ENCODE measurements at regions not wholly inside any gene's neighbourhood (a gene's known extent, or its start where the extent isn't known, plus 50 kb on each side); places are given as distances from the start of the nearest gene placed in this dataset.
"Not testable (repeated sequence)": the region's sequence is repeated elsewhere in the genome, so short reads cannot be mapped to it uniquely, and the experiment has no call there.

- DNase-seq (ENCODE audit: extremely low read depth in 1 of 4, low spot score in 3 of 4); H3K79me2 ChIP-seq (ENCODE audit: control insufficient read depth, insufficient read depth, low read length); BruUV-seq (replicated peaks); in situ Hi-C loops (cut with MboI); H4K20me1 ChIP-seq (replicated peaks; ENCODE audit: control insufficient read depth, insufficient read depth, low read length); H3K27me3 ChIP-seq (ENCODE audit: control insufficient read depth in 2 of 2, insufficient read depth in 2 of 2, low read length in 2 of 2); H3K36me3 ChIP-seq (ENCODE audit: control insufficient read depth, insufficient read depth, low read length); H3K4me3 ChIP-seq; H3K27ac ChIP-seq (ENCODE audit: extremely low read depth, low read depth, low read length); H3K9ac ChIP-seq (ENCODE audit: insufficient read depth in 1 of 2, low read depth in 2 of 2, low read length in 2 of 2); ATAC-seq; H2AFZ ChIP-seq (ENCODE audit: low read depth, low read length); H3K9me3 ChIP-seq (replicated peaks; ENCODE audit: control insufficient read depth, insufficient read depth, low read depth, low read length); FAIRE-seq; H3K4me2 ChIP-seq (ENCODE audit: insufficient read depth, low read length); H3K9me1 ChIP-seq (ENCODE audit: control insufficient read depth, insufficient read depth, low read length): not testable (repeated sequence)
- POLR2A ChIA-PET = interaction anchor here (0.7 kb wide), 1 partner anchor 701 kb away, joined by 3 read pairs; no protein-coding TSS in a partner anchor
- 77% methylated on average over 5 of the region's 5 CpGs for WGBS (ENCODE audit: insufficient coverage, low coverage, missing lambda C conversion rate)
- CTCF ChIA-PET (ENCODE audit: low intra/inter-chr PET ratio) = interaction anchor here (0.6 kb wide), 1 partner anchor 28 kb away, joined by 3 read pairs; no protein-coding TSS in a partner anchor
- H3K4me1 ChIP-seq (replicated peaks in 1 of 2; ENCODE audit: control insufficient read depth in 2 of 2, insufficient read depth in 2 of 2, low read length in 2 of 2) = peaks cover 28 to 42% of the 10 kb centered on the region in 2 experiments
- intact Hi-C loops (cut with micrococcal nuclease) = loop anchor here (10.0 kb wide), 1 partner anchor 48 kb away; no protein-coding TSS in a partner anchor
These were observed 121.4 kb upstream of the TNRC6C start for GRCh38 chr17:77837072-77837471.

GRCh38 chr17:77837917-77838316, 120.6 kb upstream of the TNRC6C start:
- no TSS peak for BruUV-seq (replicated peaks)
- no peaks in the 10 kb centered on the region for H4K20me1 ChIP-seq (replicated peaks; ENCODE audit: control insufficient read depth, insufficient read depth, low read length)
- no peak for FAIRE-seq
- H3K79me2 ChIP-seq (ENCODE audit: control insufficient read depth, insufficient read depth, low read length) = no peaks in the 10 kb centered on the region
- H3K27me3 ChIP-seq (ENCODE audit: control insufficient read depth in 2 of 2, insufficient read depth in 2 of 2, low read length in 2 of 2) = no peaks in the 10 kb centered on the region
- POLR2A ChIA-PET = no interaction called here
- DNase-seq (ENCODE audit: extremely low read depth in 1 of 4, low spot score in 3 of 4) = no peak
- WGBS (ENCODE audit: insufficient coverage, low coverage, missing lambda C conversion rate) = 58% methylated on average over 9 of the region's 9 CpGs
- CTCF ChIA-PET (ENCODE audit: low intra/inter-chr PET ratio) = interaction anchor here (0.6 kb wide), 1 partner anchor 29 kb away, joined by 3 read pairs; no protein-coding TSS in a partner anchor
- H3K4me2 ChIP-seq (ENCODE audit: insufficient read depth, low read length) = no peak overlapping the region
- intact Hi-C loops (cut with micrococcal nuclease) (loop anchor here (10.0 kb wide), 1 partner anchor 47 kb away; no protein-coding TSS in a partner anchor), in situ Hi-C loops (cut with MboI) (no loop called here)
- H3K27ac ChIP-seq (ENCODE audit: extremely low read depth, low read depth, low read length) = no peak overlapping the region
- H3K36me3 ChIP-seq (ENCODE audit: control insufficient read depth, insufficient read depth, low read length) = no peaks in the 10 kb centered on the region
- no peak overlapping the region for H2AFZ ChIP-seq (ENCODE audit: low read depth, low read length)
- no peaks in the 10 kb centered on the region for H3K9me1 ChIP-seq (ENCODE audit: control insufficient read depth, insufficient read depth, low read length)
- peaks cover 32 to 47% of the 10 kb centered on the region in 2 experiments for H3K4me1 ChIP-seq (replicated peaks in 1 of 2; ENCODE audit: control insufficient read depth in 2 of 2, insufficient read depth in 2 of 2, low read length in 2 of 2)
- H3K9me3 ChIP-seq (replicated peaks; ENCODE audit: control insufficient read depth, insufficient read depth, low read depth, low read length) = no peaks in the 10 kb centered on the region
- no peak for ATAC-seq
- H3K9ac ChIP-seq (ENCODE audit: insufficient read depth in 1 of 2, low read depth in 2 of 2, low read length in 2 of 2) = no peak overlapping the region; a peak in 1 of 4 replicates
- H3K4me3 ChIP-seq = no peak overlapping the region
- TF ChIP-seq E2F1 (CRISPR knock-in tag; IDR thresholded peaks at IDR 0.05) = no peak
- TF ChIP-seq HDAC3 (IDR thresholded peaks at IDR 0.05; ENCODE audit: borderline replicate concordance, partially characterized antibody) = no peak
- no peak for TF ChIP-seq SMAD4 (CRISPR knock-in tag; conservative IDR thresholded peaks at IDR 0.05)
- no peak for TF ChIP-seq MCM7 (IDR thresholded peaks at IDR 0.05)
- TF ChIP-seq ZNF212 (CRISPR knock-in tag; IDR thresholded peaks at IDR 0.05) = no peak
- no peak for TF ChIP-seq RFX7 (CRISPR knock-in tag; IDR thresholded peaks at IDR 0.05)
- TF ChIP-seq SETDB1 (IDR thresholded peaks at IDR 0.05; ENCODE audit: low read length) = no peak
- no peak for TF ChIP-seq HES1 (IDR thresholded peaks at IDR 0.05; ENCODE audit: low read depth)
- no peak for TF ChIP-seq PTTG1 (tag; IDR thresholded peaks at IDR 0.05; ENCODE audit: low read depth)
- TF ChIP-seq ZNF41 (CRISPR knock-in tag; conservative IDR thresholded peaks at IDR 0.05) = no peak
- TF ChIP-seq ATF1 (CRISPR knock-in tag; IDR thresholded peaks at IDR 0.05) = no peak
- no peak for TF ChIP-seq ATF1 (tag; IDR thresholded peaks at IDR 0.05)
- no peak for TF ChIP-seq ZEB2 (IDR thresholded peaks at IDR 0.05)
- no peak for TF ChIP-seq NR1H2 (CRISPR knock-in tag; IDR thresholded peaks at IDR 0.05)
